ENCODE measurements at regions not wholly inside any gene's neighbourhood (a gene's known extent, or its start where the extent isn't known, plus 50 kb on each side); places are given as distances from the start of the nearest gene placed in this dataset.

- intact Hi-C loops (cut with DNase I): no loop called here
- H3K27me3 ChIP-seq: no peaks in the 10 kb centered on the region
- H3K9me3 ChIP-seq: no peaks in the 10 kb centered on the region
- no peaks in the 10 kb centered on the region for H3K4me1 ChIP-seq
- H3K27ac ChIP-seq: no peak overlapping the region
- DNase-seq: no peak
- WGBS, 2 donors: 22 to 69% methylated on average over 3 of the region's 3 CpGs
- H3K36me3 ChIP-seq: peaks cover 0 to 8% (median 0%) of the 10 kb centered on the region in 4 donors
- TF ChIP-seq EP300 (IDR thresholded peaks at IDR 0.05): no peak
- no peak for TF ChIP-seq POLR2A (IDR thresholded peaks at IDR 0.05)
- no peak for TF ChIP-seq CTCF (IDR thresholded peaks at IDR 0.05)
- TF ChIP-seq POLR2AphosphoS5 (IDR thresholded peaks at IDR 0.05): no peak
- no peak overlapping the region for H3K4me3 ChIP-seq
Measured at GRCh38 chrX:55149242-55149641, 60.4 kb downstream of the PAGE2 start.

- no peaks in the 10 kb centered on the region for H3K27me3 ChIP-seq
- H3K36me3 ChIP-seq: no peaks in the 10 kb centered on the region
- no peak overlapping the region for H3K27ac ChIP-seq
- H3K9me3 ChIP-seq: no peaks in the 10 kb centered on the region
- intact Hi-C loops (cut with DNase I): no loop called here
- TF ChIP-seq POLR2AphosphoS5 (IDR thresholded peaks at IDR 0.05) (no peak), CTCF (IDR thresholded peaks at IDR 0.05) (no peak), POLR2A (IDR thresholded peaks at IDR 0.05) (no peak), EP300 (IDR thresholded peaks at IDR 0.05) (no peak)
- WGBS, 2 donors: 69 to 82% methylated on average over 5 of the region's 5 CpGs
- no peak overlapping the region for H3K4me3 ChIP-seq
- no peak for DNase-seq
- H3K4me1 ChIP-seq: no peaks in the 10 kb centered on the region
Measured at GRCh38 chrX:55151199-55151598, 62.4 kb downstream of the PAGE2 start.

- Histone ChIP-seq H3K36me3 (no peaks in the 10 kb centered on the region), H3K4me1 (peaks cover 0 to 3% (median 0%) of the 10 kb centered on the region in 4 donors), H3K4me3 (no peak overlapping the region), H3K27ac (peak overlapping the region in 1 of 4 donors; percentile 89), H3K27me3 (no peaks in the 10 kb centered on the region), H3K9me3 (no peaks in the 10 kb centered on the region)
- TF ChIP-seq EP300 (IDR thresholded peaks at IDR 0.05): no peak
- TF ChIP-seq POLR2A (IDR thresholded peaks at IDR 0.05): no peak
- no peak for TF ChIP-seq CTCF (IDR thresholded peaks at IDR 0.05)
- no peak for TF ChIP-seq POLR2AphosphoS5 (IDR thresholded peaks at IDR 0.05)
- no peak for DNase-seq
- WGBS, 2 donors: 56 to 62% methylated on average over 3 of the region's 3 CpGs
- intact Hi-C loops (cut with DNase I): no loop called here
Measured at GRCh38 chrX:55159551-55159950, 60.6 kb upstream of the PAGE5 start.

- intact Hi-C loops (cut with DNase I): loop anchor here (5.0 to 10.0 kb wide), 4 partner anchors 354 to 1476 kb away; partner anchors contain the start of genes FAM120C, HUWE1 and MAGED2
- Histone ChIP-seq H3K36me3 (no peaks in the 10 kb centered on the region), H3K4me1 (peaks cover 0 to 3% (median 0%) of the 10 kb centered on the region in 4 donors), H3K27me3 (no peaks in the 10 kb centered on the region), H3K27ac (peak overlapping the region; percentile 86 to 93 (median 88)), H3K9me3 (no peaks in the 10 kb centered on the region), H3K4me3 (peak overlapping the region; percentile 37 to 58 (median 54))
- 1% methylated on average over 63 of the region's 63 CpGs for WGBS, 2 donors
- peak; percentile 95 for DNase-seq
- TF ChIP-seq CTCF (IDR thresholded peaks at IDR 0.05) (no peak), POLR2A (IDR thresholded peaks at IDR 0.05) (peak; percentile 72 to 74), EP300 (IDR thresholded peaks at IDR 0.05) (peak in 1 of 4 donors; percentile 37), POLR2AphosphoS5 (IDR thresholded peaks at IDR 0.05) (peak; percentile 86 to 93 (median 90))
Measured at GRCh38 chrX:55160685-55161552, 59.2 kb upstream of the PAGE5 start.

Measured in sigmoid colon (tissue), 6 donors.